ENCODE measurements at regions not wholly inside any gene's neighbourhood (a gene's known extent, or its start where the extent isn't known, plus 50 kb on each side); places are given as distances from the start of the nearest gene placed in this dataset.

DNA sequence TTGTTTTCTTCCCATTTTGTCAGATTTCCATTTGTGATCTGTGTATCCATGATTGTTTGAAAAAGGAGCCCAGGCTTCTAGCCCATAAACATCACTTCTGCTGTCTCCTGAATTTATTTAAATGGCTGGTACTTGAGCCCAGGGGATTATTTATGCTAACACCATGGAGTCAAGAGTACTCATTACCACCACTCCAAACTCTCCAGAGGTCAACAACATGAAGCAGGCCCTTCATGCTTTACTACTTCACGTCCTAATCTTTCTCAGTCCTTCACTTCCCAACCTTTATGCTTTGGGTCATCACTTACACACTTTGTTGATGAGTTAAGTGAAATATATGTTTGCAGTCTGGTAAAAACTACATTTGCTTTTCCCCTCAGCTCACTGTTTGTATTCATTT is 247.8 kb downstream of the BMP2 start:
- TF ChIP-seq, protein P1, sequence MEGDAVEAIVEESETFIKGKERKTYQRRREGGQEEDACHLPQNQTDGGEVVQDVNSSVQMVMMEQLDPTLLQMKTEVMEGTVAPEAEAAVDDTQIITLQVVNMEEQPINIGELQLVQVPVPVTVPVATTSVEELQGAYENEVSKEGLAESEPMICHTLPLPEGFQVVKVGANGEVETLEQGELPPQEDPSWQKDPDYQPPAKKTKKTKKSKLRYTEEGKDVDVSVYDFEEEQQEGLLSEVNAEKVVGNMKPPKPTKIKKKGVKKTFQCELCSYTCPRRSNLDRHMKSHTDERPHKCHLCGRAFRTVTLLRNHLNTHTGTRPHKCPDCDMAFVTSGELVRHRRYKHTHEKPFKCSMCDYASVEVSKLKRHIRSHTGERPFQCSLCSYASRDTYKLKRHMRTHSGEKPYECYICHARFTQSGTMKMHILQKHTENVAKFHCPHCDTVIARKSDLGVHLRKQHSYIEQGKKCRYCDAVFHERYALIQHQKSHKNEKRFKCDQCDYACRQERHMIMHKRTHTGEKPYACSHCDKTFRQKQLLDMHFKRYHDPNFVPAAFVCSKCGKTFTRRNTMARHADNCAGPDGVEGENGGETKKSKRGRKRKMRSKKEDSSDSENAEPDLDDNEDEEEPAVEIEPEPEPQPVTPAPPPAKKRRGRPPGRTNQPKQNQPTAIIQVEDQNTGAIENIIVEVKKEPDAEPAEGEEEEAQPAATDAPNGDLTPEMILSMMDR (IDR thresholded peaks at IDR 0.05) = no peak

DNA sequence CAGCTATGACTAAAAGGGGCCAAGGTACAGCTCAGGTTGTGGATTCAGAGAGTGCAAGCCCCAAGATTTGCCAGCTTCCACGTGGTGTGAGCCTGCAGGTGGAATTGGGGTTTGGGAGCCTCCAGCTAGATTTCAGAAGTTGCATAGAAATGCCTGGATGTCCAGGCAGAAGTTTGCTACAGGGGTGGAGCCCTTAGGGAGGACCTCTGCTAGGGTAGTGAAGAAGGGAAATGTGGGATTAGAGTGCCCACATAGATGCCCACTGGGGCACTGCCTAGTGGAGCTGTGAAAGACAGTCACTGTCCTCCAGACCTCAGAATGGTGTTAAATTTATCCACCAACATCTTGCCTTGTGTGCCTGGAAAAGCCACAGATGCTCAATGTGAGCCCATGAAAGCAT is 255.1 kb downstream of the BMP2 start:
- TF ChIP-seq, protein P1 (IDR thresholded peaks at IDR 0.05) = no peak

DNA sequence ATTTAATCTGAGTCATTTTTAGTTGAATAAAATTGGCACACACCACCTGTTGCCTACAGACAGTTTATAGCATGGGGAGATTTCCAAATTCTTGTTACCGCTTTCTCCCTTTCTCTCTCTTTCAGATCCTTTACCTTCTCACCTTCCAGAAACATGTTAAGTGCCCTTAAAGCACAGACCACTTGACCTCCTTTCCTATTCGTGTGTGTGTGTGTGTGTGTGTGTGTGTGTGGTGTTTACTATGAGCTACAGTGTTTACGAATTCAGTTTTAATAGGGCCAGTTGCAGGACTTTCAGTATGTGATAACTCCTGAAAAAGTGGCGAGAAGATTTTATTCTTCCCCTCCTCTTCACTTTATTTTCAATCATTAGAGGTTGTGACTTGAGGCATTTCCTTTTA is 258.1 kb downstream of the BMP2 start:
- TF ChIP-seq, protein P1 (IDR thresholded peaks at IDR 0.05) = no peak

DNA sequence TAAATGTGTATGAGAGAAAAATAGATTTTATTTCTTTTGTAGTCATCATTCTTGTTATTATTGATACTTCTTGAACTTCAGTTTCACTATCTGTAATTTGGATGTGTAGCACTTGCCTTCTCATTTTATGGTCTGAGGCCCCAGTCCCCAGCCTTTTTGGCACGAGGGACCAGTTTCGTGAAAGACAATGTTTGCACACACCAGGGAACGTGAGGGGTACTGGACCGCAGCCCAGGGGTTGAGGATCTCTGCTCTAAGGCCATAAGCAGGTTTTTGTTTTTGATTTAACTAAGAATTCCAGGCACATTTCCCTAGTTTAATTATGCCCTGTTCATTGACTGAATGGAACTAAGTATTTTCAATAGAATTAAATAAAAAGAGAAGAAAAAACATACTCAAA is 261.5 kb downstream of the BMP2 start:
- TF ChIP-seq, protein P1 (IDR thresholded peaks at IDR 0.05) = no peak

DNA sequence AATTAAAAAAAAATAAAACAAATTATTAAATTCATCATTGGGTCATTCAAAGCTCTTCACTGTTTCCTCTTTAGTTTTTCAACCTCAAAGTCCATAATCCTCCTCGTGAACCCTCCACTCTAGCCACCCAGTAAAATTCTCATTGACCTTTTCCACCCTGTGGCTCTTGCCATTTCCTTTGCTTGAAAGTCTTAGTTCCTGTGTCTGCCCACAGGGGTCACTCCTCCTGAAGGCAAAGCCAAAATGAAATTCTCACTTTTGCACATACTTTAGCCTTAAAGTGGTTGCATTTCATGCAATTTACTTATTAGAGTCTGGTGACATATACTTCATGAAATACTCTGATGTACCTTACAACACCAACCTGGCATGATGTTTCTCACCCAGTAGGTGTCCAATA is 263.7 kb downstream of the BMP2 start:
- TF ChIP-seq, protein P1 (IDR thresholded peaks at IDR 0.05) = no peak

DNA sequence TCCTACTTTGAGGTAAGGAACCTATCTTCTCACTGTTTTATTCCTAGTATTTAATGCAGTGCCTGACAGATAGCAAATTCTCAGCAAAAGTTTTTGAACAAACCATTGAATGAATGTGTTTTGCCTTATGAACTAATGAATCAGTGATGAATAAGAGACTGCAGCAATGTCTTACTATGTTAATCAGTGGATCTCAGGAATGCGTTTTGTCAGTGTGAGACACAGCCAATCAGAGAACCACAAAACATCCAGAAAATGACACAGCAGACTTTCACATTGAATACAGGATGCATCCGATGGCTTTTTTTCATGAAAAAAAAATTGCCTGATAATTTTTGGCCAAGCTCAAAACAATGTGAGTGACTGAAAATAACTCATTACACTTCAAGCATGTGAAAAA is 270.5 kb downstream of the BMP2 start:
- TF ChIP-seq, protein P1 (IDR thresholded peaks at IDR 0.05) = no peak

DNA sequence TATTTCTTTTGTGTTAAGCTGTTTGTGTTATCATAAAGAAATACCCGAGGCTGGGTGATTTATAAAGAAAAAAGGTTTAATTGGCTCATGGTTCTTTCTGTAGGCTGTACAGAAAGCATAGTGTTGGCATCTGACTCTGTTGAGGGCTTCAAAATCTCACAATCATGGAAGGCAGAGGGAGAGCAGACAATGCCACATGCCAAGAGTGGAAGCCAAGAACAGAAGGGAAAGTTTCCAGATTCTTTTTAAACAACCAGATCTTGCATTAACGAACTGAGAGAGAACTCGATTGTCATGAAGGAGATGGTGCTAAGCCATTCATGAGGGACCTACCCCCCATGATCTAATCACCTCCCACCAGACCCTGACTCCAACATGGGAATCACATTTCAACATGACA is 290.1 kb downstream of the BMP2 start:
- TF ChIP-seq, protein P1 (IDR thresholded peaks at IDR 0.05) = no peak

DNA sequence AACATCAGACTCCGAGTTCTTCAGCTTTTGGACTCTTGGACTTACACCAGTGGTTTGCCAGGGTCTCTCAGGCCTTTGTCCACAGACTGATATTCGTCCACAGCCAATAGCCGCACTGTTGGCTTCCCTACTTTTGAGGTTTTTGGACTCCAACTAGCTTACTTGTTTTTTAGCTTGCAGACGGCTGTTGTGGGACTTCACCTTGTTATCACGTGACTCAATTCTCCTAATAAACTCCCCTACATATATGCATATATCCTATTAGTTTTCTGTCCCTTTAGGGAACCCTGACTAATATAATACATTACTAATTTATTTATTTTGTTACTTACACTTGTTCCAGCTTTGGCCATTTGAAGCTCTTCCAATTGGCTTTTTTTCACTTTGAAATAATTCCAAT is 311.3 kb downstream of the BMP2 start:
- TF ChIP-seq, protein P1 (IDR thresholded peaks at IDR 0.05) = no peak
